ENCODE measurements at regions not wholly inside any gene's neighbourhood (a gene's known extent, or its start where the extent isn't known, plus 50 kb on each side); places are given as distances from the start of the nearest gene placed in this dataset.

DNA sequence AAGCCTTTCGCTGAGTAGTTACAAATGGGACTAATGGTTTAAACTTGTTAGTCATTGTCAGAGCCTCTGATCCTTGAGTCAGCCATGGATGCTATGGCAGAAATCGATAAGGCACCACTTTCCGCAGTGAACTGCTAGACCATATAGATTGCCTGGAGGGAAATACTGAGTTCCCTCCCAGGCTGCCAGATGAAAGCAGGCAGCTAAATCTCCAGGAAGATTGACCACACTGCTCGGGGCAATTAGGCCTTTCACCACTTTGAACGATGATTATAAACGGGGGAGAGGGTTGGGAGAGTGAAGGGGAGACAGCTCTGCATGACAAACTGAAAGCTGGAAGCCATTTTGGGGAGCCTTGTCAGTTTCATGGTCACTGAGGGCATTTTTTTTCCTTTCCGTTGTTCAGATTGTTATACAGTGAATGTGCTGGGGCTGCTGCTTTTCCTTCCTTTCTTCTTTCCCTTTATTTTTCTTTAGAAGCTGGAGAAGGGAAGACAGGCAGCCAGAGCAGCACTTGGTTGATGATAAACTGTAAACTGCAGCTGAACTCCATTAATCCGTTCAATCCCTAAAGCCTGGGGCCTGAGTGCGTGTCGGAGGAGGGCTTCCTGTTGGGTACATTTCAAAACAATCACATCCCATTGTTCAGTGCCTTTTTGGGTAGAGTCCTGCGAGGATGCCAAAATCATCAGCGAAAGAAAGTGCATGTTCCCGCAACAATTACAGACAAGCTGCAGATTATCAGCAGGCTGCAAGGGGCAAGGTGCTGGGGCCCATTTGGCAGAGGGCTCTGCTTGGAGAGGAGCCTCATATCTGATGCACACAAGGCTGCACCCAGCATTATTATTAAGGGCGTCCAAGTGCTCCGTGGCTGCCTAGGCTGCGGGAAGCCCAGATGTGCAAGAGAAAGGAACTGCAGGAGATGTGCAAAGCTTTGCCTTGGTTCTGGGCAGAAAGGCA, 308.4 kb downstream of the PSAT1 start:
- peak; percentile 14 for DNase-seq (ENCODE audit: low read depth)

DNA sequence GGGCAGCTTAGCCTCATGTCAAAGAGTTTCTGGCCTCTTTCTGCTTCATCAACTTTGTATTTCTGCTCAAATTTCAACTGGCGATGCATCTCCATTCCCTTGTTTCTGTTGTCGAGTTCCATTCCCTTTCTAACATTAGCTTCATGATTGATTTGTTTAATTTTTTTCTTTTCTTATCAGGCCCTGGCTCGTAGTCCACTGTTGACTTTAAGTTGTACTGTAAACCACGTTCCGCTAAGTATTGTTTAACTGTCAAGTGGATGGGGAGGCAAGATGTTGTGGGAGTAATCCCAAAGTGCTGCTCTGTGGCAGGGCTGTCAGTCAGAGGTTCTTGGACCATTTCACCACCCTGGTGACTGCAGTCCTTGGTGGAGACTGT, 309.1 kb downstream of the PSAT1 start:
- DNase-seq (ENCODE audit: low read depth): no peak

DNA sequence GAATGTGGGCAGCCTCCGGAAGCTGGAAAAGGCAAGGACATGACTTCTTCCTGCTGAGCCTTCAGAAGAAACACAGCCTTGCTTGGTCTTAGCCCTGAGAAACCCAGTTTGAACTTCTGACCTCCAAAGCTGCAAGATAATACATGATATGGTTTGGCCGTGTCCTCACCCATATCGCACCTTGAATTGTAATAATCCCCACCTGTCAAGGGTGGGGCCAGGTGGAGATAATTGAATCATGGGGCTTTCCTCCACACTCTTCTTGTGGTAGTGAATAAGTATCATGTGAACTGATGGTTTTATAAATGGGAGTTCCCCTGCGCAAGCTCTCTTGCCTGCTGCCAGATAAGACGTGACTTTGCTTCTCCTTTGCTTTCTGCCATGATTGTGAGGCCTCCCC, 310.9 kb downstream of the PSAT1 start:
- DNase-seq (ENCODE audit: low read depth): no peak

DNA sequence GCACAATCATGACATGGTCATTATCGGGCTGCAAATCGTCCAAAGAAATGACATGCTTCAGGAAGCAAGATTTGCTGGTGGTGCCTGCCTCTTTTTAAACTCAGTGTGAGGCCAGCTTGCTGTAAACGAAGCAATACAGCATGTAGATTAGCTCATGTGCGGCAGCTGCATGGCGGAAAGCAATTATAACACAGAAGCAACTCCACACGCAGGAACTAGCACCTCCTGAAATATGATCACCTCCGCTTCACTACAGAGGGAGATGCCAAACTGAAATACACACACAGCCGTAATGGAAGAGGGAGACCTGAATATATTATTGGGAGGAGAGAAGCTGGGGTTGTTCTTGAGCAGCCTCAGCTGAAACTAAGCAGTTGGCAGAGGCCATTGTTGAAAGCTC, 312.5 kb downstream of the PSAT1 start:
- DNase-seq (ENCODE audit: low read depth): no peak

DNA sequence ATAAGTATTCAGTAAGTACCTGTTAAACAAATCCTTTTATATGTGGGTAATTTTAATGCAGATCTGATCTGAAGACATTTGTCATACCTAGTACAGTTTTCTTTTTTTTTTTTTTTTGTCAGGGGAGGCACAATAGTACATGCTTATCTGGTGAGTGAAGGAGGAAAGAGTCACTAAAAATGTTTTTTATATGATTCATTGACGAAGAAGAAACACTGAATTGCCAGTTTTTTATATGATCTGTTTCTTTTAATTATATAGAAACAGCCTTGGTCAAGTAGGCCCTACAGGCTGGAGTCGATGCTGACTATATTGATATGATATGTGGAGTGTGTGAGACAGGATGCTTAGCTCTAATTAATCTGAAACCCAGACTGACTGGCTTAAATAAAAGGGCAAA, 315.2 kb downstream of the PSAT1 start:
- DNase-seq (ENCODE audit: low read depth): no peak

DNA sequence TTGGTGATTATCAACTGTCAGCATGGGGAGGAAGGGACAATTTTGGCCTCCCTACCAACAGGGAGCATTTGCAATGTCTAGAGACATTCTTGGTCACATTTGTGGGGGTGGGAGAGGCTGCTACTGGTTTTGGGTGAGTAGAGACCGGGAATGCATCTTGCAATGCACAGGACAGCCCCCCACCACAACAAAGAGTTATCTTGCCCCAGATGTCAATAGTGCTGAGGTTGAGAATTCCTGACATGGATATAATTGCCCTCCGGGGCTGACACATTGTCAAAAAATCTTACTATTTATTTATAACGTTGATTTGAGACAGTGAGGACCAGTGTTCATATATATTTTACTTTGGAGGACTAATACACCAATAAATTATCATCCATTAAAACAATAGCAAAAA, 316.1 kb downstream of the PSAT1 start:
- DNase-seq (ENCODE audit: low read depth): no peak

DNA sequence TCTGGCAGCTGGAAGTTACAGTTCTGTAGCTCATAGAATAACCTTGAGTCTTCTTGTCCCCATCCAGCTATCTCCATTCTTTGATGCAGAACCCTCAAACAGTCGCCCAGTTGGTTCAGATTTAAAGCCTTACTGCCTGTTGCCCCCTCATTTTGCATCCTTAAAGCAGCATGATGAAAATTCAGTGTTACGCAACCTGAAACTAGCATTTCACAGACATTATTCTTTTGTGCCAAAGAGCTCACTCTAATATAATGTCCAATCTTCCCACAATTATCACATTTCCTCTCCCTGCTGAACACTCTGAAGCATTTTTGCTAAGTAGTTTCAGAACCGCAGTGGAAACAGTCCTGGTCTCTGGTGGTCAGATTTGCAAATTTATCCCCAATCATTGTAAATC, 318.0 kb downstream of the PSAT1 start:
- no peak for DNase-seq (ENCODE audit: low read depth)

GRCh38 chr9:78615372-78615771, 318.4 kb downstream of the PSAT1 start:
- no peak for DNase-seq (ENCODE audit: low read depth)

- no peak for DNase-seq (ENCODE audit: low read depth)
Measured at GRCh38 chr9:78618735-78619134, 321.8 kb downstream of the PSAT1 start.

DNA sequence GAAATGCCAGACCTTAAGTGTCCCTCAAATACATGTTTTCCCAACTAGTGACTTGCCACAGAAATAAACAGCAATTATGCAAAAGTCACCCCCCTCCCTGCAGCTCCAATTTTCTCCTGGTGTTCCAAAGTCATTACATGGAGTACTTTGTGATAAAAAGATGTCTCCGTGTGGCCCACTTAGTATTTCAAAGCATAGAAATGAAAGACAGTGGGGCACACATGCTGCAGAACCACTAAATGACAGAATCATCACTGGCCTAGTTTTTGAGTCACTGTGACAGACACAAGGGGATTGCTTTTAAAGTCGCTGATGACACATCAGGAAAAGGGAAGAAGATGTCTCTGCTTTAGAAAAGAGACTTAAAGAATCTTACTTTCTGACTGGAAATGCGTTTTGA, 323.4 kb downstream of the PSAT1 start:
- DNase-seq (ENCODE audit: low read depth): no peak

DNA sequence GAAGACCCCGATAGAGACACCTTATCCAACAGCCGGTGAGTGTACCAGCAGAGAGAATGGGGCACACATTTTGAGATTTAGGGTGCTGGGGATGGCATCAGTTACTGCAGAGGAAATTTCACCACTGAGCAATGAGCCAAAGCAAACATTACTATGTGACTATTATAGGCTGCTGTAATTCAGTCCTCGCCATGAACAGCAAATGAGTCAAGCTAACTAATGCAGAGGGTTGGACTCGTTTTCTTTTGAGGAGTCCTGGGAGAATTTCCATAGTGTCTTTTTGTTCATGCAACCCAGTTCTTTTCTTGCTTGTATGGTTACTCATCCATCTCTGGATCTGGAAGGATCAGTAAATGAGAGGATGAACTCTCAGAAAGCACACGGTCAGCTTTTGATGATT, 323.8 kb downstream of the PSAT1 start:
- DNase-seq (ENCODE audit: low read depth): peak; percentile 43

DNA sequence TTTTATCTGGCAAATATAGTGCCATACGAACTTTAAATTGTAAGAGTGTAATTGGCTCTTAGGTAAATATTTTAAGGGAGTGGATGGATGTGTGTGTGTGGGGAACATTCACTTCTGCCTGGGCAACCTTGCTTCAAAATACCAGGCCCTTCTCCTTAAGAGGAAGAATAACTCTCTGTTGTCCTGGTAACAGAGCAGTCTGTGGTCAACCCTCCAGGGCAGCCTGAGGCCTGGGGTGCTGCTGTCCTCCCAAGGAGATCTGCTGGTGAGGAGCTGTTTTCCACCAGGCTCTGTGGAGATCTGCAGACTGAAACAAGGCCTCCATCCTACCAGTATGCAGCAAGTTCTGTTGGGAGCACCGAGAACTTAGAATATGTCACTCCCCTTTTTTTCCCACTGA, 325.2 kb downstream of the PSAT1 start:
- DNase-seq (ENCODE audit: low read depth): no peak

DNA sequence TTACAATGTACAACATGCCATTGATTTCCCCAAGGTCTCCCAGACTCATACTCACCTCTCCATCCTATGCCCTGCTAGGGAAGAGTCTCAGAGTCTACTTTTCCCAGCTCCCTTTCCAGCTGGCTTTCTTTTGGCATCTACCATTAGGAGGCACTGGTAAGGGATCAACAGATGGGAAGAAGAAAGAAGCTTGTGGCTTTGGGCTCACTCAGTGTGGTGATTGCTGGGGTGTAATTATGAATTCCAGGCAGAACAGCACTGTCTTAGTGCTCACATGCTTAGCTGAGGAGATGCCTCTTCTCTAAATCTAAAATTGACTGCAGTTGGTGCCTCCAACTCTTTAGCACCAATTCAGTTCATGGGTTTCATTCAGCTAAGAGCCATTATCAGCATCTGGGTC, 330.0 kb downstream of the PSAT1 start:
- no peak for DNase-seq (ENCODE audit: low read depth)

- no peak for DNase-seq (ENCODE audit: low read depth)
Measured at GRCh38 chr9:78630966-78631365, 334.0 kb downstream of the PSAT1 start.

DNA sequence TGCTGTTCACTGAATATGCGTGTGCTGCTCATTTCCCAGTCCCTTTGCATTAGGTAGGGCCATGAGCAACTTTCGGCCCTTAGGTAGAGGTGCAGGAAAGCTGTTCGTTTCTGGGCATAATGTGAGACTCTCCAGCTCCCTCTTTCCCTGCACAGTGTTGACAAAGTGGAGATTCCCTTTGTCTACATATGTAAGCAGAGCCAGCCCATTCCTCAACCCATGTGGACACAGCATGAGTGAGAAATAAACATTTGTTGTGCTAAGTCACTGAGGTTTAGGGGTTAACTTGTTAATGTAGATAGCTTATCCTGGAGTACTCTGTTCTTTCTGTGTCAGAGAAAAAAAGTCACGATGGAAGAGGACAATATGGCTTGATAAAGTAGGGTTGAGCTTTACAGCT, 343.8 kb downstream of the PSAT1 start:
- DNase-seq (ENCODE audit: low read depth): no peak

GRCh38 chr9:78644359-78644758, 347.4 kb downstream of the PSAT1 start:
- DNase-seq (ENCODE audit: low read depth): no peak

DNA sequence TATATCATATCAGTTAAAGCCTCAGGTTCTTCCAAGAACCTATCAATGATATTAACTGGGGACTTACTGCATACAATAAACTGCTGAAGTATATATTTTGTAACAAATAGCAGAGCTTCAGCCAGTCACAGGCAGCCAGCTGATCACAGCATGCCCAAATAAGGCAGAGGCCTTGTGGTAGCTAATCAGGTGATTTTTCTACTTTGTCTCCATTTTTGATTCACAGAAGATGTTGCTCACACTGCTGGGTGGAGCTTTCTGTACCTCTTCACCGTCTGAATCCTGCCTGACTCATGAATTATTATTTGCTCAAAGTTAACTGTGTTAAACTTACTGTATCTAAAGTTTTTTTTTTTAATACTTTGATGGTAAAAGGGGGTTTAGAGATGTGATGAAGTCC, 357.4 kb downstream of the PSAT1 start:
- no peak for DNase-seq (ENCODE audit: low read depth)

DNA sequence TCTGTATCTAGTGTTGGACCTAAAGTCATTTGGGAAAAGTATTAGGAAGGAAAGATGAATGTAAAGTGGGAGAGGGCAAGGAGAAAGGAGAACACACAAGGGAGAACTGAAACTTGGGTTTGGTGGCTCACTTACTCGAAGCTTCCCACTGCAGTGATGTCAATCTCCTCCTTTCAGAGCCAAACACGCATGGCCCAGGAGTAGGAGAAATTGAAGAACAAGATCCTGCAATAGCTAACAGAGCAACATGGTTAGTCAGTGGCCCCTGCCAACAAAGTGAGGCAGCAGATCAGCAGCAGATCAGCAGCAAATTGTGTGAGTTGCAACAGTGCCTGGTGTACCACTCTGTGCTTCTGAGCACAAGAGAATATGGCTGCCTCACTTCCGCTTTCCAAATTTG, 366.4 kb downstream of the PSAT1 start:
- DNase-seq (ENCODE audit: low read depth): no peak

DNA sequence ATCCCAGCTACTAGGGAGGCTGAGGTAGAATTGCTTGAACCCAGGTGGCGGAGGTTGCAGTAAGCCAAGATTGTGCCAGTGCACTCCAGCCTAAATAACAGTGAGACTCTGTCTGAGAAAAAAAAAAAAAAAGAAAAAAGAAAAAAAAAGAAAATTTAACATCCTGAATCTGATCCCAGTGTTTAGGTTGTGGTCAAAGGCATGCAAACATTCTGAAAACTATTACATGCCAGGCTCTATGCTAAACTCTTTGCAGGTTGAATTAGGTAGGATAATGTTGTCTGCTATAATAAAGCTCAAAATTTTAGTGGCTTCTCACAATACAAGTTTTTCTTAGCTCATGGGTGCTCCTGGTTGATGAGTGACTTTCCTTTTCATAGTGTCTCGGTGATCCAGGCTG, 367.4 kb downstream of the PSAT1 start:
- no peak for DNase-seq (ENCODE audit: low read depth)

DNA sequence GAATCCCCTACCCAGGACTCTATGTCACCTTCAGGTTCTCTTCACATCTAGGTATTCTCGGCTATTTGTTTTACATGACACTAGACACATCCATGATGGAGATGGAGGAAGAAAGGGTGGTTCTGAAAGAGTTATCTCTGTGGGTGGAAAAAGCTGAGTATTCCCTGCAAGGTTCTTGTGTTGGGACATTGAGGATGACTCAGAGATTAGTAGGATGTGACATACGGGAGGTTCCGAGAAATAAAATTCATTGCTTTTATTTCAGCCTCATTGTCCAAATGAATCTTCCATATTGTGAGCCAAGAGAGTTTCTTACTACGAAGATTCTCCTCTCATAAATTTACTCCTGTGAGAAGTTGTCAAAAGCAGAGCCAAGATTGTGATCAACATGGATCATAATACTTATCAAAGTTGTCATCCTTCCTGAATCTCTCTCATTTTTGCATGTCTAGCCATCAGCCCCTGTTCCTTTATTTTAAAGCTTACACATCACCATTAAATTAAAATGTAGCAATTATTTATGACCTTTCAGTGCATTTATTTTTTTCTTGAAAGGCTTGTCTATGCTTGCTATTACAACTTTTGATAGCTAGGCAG, 370.0 kb downstream of the PSAT1 start:
- no peak for DNase-seq (ENCODE audit: low read depth)

DNA sequence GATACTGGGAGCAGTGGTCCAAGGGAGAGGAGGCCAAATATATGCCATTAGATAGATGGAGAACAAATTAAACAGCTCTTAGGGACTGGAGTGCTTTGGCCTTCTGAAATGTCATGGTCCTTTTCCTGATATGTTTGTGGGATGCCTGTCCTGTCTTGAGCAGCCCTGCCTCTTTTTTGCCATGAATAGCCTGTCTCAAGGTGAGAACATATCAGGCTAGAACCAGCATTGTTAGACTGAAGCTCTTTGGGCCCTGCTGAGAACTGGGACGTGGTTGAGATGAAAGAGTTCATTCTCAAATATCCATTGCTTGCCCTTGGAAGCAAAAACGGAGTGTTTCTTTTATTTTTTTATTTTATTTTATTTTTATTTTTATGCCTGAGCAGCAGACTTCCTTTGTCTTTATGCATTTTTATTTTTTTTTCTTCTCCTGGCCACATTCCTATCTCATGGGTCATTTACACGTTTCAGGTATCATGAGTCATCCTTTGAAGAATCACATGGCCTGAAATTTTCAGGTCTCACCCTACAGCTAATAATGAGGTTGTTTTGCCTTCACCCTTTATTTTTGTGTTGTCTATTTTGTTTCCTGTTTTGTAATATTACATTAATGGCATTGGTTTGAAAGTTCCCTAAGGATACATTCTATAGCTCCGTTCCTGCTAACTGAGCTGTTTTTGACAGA, 371.4 kb downstream of the PSAT1 start:
- DNase-seq (ENCODE audit: low read depth): no peak

- no peak for DNase-seq (ENCODE audit: low read depth)
Measured at GRCh38 chr9:78669591-78669990, 372.7 kb downstream of the PSAT1 start.

DNA sequence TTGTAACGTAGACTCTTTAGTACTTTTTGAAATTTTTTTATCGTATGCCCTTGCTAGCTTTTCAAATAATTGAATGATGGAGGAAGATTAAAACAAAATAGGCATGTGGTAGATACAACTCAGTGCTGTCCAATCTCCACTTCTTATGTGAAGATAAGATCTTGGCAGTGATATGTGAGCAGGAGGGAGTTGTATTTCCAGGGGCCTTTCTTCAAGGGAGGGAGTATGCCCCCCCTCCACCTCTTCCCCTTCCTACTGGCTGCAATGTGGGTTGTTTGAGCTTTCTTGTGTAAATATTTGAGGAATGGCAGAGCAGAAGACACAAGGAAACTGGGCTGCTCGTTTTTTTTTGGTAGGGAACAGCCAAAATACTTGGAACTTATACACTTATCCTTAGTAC, 374.9 kb downstream of the PSAT1 start:
- no peak for DNase-seq (ENCODE audit: low read depth)

Data from fibroblast of the conjunctiva (primary cell).